ENCODE measurements at regions not wholly inside any gene's neighbourhood (a gene's known extent, or its start where the extent isn't known, plus 50 kb on each side); places are given as distances from the start of the nearest gene placed in this dataset.

DNA sequence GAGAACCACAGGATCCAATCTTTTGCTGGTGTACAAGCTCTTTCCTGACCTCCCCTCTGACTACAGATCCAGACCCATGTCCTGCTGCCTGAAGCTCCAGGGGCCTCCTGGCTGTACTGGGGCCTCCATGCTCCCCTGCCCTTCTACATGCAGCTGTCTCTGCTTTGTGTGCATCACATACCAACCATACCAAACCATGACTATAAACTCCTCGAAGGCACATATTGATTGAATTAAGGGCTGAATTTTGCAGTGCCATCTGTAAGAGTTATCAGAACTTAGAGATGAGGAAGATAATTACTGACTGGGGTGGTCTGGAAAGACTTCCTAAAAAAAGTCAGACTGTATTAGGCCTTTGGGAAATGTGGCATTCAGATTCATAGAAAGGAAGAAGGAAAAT, 139.9 kb upstream of the CXCR4 start:
- Histone ChIP-seq H3K27me3 (ENCODE audit: control insufficient read depth, insufficient read depth, low read length) (no peaks in the 10 kb centered on the region), H3K36me3 (ENCODE audit: control insufficient read depth, insufficient read depth, low read length) (no peaks in the 10 kb centered on the region), H3K4me3 (ENCODE audit: low read depth, low read length) (no peak overlapping the region)
- no peak for DNase-seq (ENCODE audit: low read depth)
- TF ChIP-seq CTCF (IDR thresholded peaks at IDR 0.05; ENCODE audit: insufficient read depth, low read depth, low read length): no peak
- CTCF ChIA-PET: interaction anchor here (1.0 kb wide), 2 partner anchors 10 to 13 kb away, joined by 3 read pairs; no protein-coding TSS in a partner anchor
- POLR2A ChIA-PET: no interaction called here

GRCh38 chr2:136255648-136256461, 137.9 kb upstream of the CXCR4 start:
- POLR2A ChIA-PET: no interaction called here
- Histone ChIP-seq H3K4me3 (ENCODE audit: low read depth, low read length) (no peak overlapping the region), H3K36me3 (ENCODE audit: control insufficient read depth, insufficient read depth, low read length) (no peaks in the 10 kb centered on the region), H3K27me3 (ENCODE audit: control insufficient read depth, insufficient read depth, low read length) (no peaks in the 10 kb centered on the region)
- CTCF ChIA-PET: no interaction called here
- DNase-seq (ENCODE audit: low read depth): no peak
- TF ChIP-seq CTCF (IDR thresholded peaks at IDR 0.05; ENCODE audit: insufficient read depth, low read depth, low read length): no peak

GRCh38 chr2:136255127-136255526, 137.2 kb upstream of the CXCR4 start:
- TF ChIP-seq CTCF (IDR thresholded peaks at IDR 0.05; ENCODE audit: insufficient read depth, low read depth, low read length): no peak
- Histone ChIP-seq H3K4me3 (ENCODE audit: low read depth, low read length) (no peak overlapping the region), H3K36me3 (ENCODE audit: control insufficient read depth, insufficient read depth, low read length) (no peaks in the 10 kb centered on the region), H3K27me3 (ENCODE audit: control insufficient read depth, insufficient read depth, low read length) (no peaks in the 10 kb centered on the region)
- CTCF ChIA-PET: interaction anchor here (0.8 kb wide), 1 partner anchor 9 kb away, joined by 3 read pairs; no protein-coding TSS in a partner anchor
- DNase-seq (ENCODE audit: low read depth): no peak
- POLR2A ChIA-PET: no interaction called here

- POLR2A ChIA-PET: no interaction called here
- CTCF ChIA-PET: interaction anchor here (0.8 to 1.2 kb wide), 3 partner anchors 9 to 14 kb away, joined by 3 read pairs; no protein-coding TSS in a partner anchor
Observed at GRCh38 chr2:136254681-136255080, 136.7 kb upstream of the CXCR4 start.

More at GRCh38 chr2:136254681-136255080, 136.7 kb upstream of the CXCR4 start:
- DNase-seq (ENCODE audit: low read depth): no peak
- Histone ChIP-seq H3K27me3 (ENCODE audit: control insufficient read depth, insufficient read depth, low read length) (no peaks in the 10 kb centered on the region), H3K36me3 (ENCODE audit: control insufficient read depth, insufficient read depth, low read length) (no peaks in the 10 kb centered on the region), H3K4me3 (ENCODE audit: low read depth, low read length) (no peak overlapping the region)
- TF ChIP-seq CTCF (IDR thresholded peaks at IDR 0.05; ENCODE audit: insufficient read depth, low read depth, low read length): no peak
